Right forelimb (tissue), 1 donor: ENCODE measurements at regions not wholly inside any gene's neighbourhood (a gene's known extent, or its start where the extent isn't known, plus 50 kb on each side); places are given as distances from the start of the nearest gene placed in this dataset.

Experiments
- DNase-seq: peaks from one replicate; pipeline ENCODE4 v3.0.0-alpha.2; 2018

- no peak for DNase-seq
Measured at GRCh38 chr2:217402144-217402543, 542.3 kb upstream of the TNP1 start.

GRCh38 chr2:217399291-217399690 is 539.4 kb upstream of the TNP1 start:
- DNase-seq = no peak

DNA sequence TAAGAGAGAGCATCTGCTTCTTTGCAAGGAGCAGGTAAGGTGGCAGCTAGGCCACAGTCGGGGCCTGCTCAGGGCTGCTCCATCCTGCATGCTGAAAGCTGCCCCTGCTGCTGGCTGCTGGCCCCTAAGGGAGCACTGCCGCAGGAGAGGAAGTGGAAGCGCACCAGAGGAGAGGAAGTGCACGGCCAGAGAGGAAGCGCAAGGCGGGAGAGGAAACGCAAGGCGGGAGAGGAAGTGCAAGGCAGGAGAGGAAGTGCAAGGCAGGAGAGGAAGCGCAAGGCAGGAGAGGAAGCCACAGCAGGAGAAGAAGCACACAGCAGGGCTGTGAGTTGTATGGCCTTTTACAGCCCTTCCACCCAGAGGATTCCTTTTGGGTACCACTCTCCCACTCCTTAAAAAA is 539.0 kb upstream of the TNP1 start:
- DNase-seq = no peak

- no peak for DNase-seq
Measured at GRCh38 chr2:217398101-217398500, 538.2 kb upstream of the TNP1 start.

DNA sequence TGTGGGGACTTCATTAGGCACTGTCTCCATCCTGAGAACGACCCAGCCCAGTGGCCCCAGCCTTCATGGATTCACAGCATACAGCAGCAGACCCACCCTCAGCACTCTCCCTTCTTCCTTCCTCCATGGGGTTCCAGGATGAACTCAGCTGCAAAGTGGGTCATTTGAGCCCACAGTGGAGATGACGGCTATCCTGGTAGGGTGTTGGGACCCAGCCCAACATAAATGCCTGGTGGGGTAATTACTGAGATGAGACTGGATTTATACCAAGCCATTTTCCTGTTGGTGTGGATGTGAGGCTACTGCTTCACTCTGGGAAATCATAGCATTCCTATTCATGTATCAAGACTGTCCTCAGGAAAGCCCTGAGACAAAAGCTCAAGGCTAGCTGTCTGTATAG is 536.7 kb upstream of the TNP1 start:
- no peak for DNase-seq

- DNase-seq = no peak
Measured at GRCh38 chr2:217396165-217396564, 536.3 kb upstream of the TNP1 start.

- DNase-seq = no peak
Measured at GRCh38 chr2:217394510-217395351, 534.9 kb upstream of the TNP1 start.

GRCh38 chr2:217393585-217394032 is 533.7 kb upstream of the TNP1 start:
- no peak for DNase-seq

DNA sequence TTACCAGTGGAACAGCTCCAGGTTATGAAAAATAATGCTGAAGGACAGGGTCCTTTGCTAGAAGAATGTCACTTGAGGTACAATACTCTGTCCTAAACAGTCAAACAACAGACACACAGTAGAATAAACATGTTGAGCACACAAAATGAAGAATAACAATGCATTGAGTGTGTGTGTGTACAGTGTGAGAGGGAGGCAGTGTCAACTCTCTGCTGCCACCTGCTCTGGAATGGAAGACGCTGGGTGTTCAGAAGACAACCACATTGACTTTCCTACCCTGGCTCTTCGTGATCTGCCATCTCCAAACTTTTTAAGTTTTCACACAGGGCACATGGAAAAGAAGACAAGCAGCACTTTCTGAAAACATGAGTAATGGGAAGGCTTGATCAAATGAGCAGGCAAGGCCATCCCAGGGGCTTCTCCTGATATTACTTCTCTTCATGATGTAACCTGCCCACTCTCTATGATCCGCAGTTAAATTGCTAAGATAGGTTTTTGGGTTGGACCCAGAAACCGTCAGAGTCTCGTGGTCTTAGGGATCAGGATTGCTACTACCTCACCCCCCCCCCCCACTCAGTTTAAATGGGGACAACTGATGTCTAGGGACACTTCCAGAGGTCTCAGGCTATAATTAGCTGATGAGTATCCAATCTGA is 533.2 kb upstream of the TNP1 start:
- no peak for DNase-seq

DNA sequence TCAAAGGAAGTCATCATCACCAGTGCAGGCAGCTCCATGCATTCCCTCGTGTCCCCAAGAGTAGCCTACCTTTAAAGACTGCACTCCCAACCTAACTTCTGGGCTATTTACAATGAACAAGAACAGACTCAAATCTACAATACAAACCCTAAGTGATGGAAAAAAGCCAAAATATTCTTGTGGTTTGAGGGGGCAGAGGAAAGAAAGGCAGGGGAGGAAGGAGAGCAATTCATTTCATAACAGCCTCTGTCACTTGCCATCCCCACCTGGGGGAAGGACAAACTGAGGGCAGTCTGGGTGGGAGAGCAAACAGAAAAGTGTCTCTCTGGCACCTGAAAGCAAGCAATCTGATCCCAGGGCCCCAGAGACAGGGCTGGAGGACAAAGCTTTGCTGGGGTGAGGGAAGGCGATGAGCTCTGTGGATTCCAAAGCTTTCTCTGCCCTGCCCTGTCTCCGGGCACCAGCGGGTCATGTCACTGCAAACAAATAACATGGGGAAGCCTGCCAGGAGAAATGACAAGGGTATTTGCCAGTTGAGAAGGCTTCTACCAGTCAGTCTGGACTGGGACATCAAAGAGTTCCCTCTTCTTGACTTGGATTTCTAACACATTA is 528.0 kb upstream of the TNP1 start:
- DNase-seq = no peak

DNA sequence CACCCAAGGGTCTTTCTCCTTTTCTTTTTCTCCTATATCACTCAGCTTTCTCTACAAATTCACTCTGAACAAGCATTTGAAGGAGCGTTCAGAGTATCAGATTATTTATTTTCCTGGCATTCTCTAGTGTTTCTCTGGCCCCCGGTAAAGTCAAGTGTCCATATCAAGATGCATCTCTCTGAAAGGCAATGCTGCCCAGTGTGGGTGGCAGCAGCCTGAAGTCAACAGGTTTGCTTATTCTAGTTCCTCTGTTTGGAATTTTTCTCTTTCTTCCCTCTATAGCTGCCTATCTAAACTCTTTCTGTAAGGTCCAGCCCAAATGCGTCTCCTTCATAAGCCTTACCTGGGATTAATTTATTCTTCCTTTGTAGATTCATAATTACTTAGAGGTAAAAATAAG is 526.2 kb upstream of the TNP1 start:
- no peak for DNase-seq

DNA sequence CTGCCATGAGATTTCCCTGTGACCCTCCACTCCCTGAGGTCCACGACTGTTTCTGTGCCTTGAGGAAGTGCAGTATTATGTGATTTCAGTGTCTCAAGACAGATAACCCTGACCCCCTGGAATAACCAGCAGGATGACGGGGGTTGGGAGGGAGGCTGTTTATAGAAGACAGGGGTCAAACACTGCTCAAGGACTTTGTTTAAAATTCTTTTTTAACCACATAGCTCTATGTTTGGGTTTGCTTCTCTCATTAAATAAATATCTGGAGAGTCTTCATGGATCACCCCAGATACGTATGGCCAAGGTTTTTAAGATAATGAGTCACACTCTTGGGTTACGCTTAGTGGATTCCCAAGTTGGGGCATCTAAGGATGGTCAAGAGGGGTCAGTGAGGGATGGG is 523.8 kb upstream of the TNP1 start:
- DNase-seq = no peak

GRCh38 chr2:217382794-217383193 is 522.9 kb upstream of the TNP1 start:
- DNase-seq = no peak

DNA sequence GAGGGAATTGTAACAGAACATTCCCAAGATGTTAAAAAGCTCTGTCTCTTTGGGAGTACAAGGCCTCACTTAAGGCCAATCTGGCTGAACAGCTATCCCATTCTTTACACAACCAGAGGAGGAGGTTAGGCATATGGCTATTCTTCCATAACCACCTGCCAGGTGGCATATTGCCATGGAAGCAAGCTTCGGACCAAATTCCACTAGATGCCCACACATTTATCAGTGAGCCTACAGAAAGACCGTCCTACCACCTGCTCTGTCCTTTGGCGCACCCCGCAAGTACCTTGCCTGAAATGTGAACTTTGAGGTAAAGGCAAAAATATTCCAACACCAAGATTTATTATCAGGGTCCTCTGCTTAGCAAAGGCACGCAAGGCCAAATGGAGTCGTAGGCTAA is 519.9 kb upstream of the TNP1 start:
- DNase-seq = no peak

DNA sequence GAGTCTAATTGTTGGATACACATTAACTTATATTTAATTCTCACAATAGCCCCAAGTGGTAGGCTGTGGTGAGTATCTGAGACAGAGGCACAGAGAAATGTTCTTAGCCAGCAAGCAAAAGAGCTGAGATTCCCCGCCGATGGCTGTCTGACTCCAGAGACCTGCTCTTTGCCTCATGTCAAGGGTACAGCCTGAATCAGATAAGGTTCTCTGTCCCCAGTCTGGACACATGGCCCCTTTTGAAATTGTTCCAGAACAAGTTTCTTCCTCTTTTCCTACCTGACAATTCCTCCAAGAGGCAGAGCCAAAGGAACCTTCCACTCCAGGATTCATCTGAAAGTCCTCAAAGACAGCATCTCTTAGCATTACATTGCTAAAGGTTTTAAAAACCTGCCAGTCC is 512.9 kb upstream of the TNP1 start:
- no peak for DNase-seq

DNA sequence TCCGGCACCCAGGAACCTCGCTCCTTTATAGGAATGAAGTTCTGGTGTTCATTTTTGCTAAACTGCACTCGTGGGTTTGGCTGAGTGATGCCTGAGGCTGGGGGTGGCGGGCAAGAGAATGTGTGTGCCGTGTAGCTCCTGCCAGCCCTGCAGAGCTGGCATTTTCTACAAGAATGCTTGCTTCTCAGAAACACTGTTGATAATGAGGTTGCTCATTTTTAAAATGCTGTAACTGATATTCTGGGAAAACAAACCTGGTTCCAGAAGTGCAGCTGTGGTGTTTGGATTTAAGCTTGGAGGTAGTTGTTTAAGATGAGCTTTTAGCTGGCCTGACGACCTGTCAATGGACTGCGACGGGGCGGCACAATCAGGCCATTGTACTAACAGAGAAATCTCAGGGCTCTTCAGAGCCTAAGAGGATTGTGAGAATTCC is 511.9 kb upstream of the TNP1 start:
- DNase-seq = no peak

- no peak for DNase-seq
Measured at GRCh38 chr2:217370391-217370790, 510.5 kb upstream of the TNP1 start.

GRCh38 chr2:217367464-217367863 is 507.6 kb upstream of the TNP1 start:
- no peak for DNase-seq

DNA sequence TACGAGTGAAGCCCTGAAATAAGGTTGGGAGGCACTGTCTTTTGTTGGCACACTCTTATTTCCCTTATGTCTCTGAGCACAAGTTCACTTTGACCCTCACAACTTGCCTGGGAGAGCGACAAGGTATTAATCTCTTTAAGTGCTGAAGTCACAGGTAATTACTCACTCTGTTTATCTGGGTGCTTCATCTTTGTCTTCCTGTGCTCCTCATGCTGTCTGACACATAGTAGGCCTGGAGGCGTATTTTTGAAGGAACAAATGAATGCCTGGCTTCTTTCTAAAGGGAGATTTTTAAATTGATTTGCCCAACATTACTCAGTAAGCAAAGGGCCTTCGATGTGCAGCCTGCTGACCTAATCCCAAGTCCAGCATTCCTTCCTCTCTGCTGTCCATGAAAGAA is 507.1 kb upstream of the TNP1 start:
- DNase-seq = no peak

- DNase-seq = no peak
Measured at GRCh38 chr2:217366266-217366895, 506.5 kb upstream of the TNP1 start.

DNA sequence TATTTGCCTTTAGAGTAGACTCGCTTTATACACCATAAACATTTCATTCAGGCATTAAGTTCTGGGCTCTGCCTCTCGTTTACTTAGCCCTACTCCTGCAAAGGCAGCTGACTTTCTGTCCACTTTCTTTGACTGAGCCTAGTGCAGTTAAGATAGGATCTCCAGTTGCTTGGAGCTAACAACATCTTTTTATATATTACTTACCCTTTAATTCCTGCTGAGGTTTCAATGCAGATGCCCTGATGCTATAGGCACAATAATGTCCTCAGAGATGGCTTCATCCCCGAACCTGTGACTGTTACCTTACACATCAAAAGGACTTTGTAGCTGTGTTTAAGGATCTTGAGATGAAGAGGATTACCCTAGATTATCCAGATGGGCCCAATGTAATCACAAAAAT is 505.8 kb upstream of the TNP1 start:
- DNase-seq = no peak

GRCh38 chr2:217364224-217364623 is 504.4 kb upstream of the TNP1 start:
- DNase-seq = no peak

GRCh38 chr2:217363470-217363869 is 503.6 kb upstream of the TNP1 start:
- no peak for DNase-seq

DNA sequence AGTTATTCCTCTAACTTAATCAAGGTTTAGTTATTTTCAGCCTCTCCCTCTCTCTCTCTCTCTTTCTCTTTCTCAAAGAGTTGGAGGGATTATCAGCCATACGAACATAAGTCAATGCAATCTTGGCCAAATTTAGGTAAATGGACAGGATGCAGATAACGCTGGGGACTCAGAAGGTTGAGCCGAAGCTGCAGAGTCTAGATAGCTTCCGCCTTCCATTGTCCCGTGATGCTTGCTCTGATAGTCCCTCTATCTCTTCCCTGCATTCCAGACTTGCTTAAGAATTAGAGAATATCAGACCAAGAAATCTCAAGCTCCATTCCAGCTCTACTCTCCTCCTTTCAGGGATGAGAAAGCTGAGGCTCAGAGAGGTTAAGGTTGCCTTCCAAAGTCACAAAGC is 502.8 kb upstream of the TNP1 start:
- no peak for DNase-seq
